HG03196 (cell line): ENCODE measurements at regions not wholly inside any gene's neighbourhood (a gene's known extent, or its start where the extent isn't known, plus 50 kb on each side); places are given as distances from the start of the nearest gene placed in this dataset.

ENCODE experiments used
- ATAC-seq: cut with Tn5 transposase; IDR thresholded peaks from one replicate; pipeline ENCODE4 v1.9.1; 2021; ENCODE audit not compliant: unreplicated experiment

DNA sequence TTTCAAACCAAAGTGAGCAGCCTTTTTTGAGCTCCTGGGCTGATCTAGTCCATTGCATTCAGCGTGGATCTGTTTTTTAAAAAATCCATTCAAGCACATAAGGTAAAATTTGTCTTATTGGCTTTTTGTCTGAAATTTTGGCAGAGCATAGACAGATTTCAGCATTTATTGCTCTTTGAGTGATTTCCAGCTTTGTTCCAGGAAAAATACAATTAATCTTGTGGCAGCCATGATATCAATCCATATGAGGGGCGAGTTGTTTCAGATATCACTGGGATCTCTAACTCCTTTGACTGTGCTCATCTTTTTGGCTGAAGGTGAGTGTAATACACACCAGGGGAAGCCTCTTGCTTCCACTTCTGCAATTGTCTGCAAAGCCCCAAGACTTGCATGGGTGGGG, 523.9 kb downstream of the SLC4A3 start:
- no peak for ATAC-seq

DNA sequence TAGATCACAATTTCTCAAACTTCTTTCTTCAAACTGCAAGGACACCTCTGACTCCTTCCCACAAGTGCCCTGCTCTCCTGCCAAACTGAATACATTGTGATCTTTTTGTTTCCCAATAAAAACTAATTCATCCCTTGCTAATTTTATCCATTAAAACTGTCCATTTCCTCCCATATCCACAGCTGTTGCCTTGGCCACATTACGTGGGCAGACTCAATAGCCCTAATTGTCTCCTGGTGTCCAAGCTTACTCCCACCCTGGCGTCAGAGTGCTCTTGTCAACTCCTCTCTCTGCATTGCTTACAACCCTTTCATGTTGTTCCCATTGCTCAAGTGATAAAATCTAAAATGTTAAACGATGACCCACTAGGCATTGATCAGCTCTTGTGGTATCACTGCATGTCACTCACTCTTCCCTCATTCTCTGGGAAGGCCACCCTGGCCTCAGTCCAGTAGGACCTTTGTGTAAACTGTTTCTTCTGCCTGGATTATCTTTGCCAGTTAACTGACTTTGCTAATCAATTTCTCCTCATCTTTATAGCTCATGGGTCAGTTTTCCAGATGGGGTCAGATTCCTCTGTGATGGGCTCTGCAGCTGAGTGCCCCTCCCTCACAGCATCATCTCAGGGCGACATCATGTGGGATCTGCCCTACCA, 525.0 kb downstream of the SLC4A3 start:
- no peak for ATAC-seq

DNA sequence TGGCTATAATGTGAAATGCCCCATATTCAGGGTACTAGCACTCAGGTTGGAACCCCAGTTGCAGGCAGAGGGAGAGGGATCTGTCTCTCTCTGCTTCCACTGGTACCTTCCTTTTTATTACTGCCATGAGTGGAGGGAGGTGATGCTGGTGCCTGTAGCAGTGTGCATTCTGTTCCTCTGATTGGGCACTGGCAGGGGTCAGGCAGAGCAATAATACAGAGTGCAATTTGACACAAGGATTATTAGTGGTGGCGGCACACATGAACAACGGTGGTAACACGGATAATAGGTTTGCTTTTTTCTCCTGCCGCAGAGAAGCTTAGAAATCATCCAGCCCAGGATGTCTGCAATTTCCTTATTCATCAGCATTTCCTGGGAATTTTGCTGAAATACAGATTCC, 525.7 kb downstream of the SLC4A3 start:
- ATAC-seq = no peak

DNA sequence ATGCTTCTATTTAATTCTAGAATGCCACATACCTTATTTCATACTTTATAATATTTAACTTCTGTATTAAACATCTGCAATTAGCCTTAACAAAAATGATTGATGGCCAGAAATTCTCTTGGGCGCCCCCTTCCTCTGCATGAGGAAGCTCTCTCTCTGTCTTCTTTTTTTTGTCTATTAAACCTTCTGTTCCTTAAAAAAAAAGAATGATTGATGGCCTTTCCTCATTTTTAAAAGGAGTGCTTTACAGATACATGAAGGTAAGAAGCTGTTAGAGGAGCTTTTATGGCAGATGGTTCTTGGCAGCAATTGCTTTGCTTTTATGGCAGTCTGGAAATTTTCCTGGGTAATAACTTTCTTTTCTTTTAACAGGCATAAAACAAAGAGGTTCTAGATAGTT, 526.9 kb downstream of the SLC4A3 start:
- no peak for ATAC-seq

DNA sequence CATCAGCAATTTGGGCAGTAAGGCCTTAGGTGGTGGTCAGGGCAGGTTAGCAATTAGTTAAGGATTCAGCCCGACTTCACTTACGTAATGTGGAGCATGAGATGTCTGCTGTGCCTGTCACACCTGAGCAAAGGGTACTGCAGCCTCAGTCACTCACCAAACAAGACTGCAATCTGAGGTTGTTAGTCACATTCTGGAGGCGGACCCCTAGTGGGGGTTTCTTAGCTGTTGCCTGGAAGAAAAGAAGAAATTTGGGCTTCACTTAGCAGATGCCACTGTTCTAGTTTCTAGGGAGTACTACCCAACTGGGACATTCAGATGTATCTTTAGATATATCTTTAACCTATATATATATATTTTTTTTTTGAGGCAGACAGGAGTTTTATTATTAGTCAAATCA, 529.9 kb downstream of the SLC4A3 start:
- ATAC-seq = no peak

DNA sequence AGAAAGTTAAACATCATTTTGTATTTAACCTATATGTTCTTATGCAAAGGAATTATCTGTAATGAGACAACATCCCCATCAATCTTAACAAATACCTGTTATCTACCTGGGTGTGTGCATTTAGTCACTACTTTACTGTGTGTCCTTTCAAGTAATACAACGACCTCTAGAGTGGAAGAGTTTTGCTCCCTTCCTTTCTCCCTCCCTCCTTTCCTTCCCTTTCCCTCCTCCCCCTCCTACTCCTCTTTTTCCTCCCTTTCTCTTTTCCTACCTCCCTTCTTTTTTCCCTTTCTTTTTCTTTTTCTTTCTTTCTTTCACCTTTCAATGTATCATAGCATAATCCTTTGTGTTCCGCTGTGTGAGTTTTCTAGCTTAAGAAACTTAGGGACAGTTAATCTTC, 532.3 kb downstream of the SLC4A3 start:
- no peak for ATAC-seq

DNA sequence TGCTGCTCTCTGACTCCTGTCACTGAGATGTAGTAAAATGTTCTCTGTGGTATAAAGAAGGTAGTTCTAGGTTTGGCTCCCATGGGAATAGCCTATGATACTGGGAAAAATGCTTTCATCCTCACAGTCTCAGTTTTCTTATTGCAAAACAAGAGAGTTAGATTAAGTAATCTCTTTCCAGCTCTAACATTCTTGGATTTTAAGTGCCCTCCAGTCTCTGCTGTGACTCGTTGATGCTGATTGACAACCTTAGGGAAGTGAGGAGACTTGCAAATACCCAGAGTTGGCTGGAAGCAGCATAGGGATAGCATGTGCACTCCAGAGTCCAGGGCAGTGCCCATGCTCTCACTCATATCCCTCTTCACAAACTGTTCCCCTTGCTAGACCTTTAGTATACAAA, 534.9 kb downstream of the SLC4A3 start:
- ATAC-seq = no peak

DNA sequence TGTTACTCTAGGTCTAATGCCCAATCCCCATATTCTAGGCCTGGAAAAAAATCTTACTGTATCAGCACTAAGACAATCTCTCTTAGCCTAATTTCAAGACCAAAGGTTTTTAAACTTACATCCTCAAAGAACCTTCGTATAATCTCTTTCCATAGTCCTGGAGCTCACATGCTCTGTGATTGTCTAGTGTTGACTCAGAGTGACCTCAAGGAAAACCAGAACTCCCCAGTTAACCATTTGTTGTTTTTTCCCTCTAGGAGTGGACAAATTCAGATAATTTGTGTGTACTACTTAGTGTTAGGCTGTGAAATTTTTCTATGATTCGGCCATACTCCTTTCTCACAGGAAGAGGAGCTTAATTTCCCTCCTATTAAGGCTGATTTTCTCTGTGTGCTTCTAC, 536.1 kb downstream of the SLC4A3 start:
- no peak for ATAC-seq

DNA sequence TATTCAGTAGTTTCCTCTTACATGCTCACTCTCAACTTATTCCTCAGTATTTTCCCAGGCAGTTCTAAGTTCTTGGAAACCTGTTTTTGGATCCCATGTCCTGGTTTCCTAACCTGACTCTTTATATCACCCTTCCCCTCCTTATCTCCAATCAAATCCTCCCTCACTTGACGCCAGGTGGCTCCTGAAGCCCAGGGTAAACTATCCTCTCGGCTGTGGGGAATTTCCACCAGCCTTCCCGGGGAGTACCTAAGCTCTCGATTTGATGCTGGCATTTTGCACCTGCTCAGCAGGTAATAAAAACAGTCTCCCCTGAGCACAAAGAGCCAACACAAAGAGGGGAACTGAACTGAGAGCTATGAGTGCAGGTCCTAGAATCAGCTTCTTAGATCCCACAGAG, 538.0 kb downstream of the SLC4A3 start:
- no peak for ATAC-seq

DNA sequence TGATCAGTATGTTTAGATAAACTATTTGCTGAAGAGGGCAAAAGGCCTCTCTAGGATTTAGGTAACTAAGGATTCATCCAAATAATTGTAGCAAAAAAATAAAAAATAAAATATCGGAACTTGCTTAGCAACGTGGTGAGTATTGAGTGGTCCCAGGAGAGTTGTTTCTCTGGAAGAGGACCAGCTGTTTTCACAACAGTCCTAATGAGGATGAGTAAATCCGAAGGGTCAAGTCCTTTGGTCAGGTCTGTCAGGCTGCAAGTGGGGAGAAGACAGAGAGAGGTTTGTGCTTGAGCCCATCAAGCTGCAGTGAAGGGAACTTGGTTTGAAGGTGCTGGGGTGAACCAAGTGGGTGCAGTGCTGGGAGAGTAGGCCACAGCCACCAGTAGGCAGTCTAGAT, 539.2 kb downstream of the SLC4A3 start:
- no peak for ATAC-seq

DNA sequence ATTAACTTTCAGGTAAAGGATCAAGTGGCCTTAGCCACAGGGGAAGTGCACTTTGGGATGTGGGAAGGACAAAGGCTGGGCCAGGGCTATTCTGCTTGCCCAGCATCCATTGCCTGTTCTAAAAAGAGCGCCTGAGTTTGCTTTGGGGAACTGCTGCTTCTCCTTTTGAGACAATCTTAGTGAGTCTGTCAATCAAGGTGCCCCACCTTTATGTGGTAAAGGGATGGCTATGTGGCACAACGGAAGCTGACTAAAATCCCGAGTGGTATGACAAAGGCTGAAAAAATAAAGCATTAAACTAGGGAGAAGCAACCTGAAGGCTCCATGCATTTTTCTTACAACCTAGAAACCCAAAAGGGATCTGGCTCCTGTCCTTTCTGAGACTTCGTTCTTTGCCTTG, 540.5 kb downstream of the SLC4A3 start:
- no peak for ATAC-seq

DNA sequence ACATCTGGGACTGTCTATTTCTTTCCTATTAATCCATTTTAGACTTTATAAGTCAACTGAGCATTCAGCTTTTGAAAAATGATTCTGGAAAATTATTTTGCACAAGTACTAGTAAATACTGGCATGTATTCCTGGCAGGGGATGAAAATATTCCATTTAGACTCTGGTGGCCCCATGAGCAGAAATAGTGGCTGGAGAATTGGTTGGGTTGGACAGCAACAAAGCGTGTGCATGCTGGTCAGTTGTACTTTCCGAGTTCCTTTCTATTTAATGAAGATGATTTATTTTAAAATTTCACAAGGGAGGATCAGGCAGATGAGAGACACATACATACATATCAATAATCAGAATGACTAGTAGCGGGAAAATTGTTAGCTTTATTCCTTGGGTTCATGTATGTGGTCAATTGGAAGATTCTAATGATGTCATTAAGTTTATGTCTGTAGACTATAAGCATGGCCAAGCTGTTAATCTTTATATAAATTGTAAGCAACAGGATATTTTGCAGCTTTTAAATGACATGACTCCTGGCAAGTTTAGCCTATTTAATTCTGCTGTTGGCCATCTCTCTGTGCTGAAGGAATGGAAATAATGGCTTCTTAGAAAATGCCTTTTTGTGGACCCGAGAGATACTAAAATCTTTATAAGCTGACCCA, 541.6 kb downstream of the SLC4A3 start:
- ATAC-seq = no peak

DNA sequence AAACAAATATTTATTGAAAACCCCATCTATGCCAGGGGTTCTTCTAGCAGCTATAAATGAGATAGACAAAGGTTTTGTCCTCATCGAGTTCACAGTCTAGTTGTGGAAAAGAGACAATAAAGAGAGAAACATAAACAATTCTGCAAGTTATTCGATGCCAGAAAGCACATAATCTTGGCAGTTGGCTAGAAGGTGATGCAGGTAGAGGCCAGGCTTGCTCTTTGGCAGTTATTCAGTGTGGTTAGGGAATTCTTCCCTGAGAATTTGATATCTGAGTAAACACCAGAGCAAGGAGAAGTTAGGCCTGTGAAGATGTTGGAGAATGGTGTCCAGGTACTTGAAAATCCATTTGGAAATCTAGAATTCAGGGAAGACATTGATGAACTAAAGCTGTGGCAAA, 547.4 kb downstream of the SLC4A3 start:
- no peak for ATAC-seq

DNA sequence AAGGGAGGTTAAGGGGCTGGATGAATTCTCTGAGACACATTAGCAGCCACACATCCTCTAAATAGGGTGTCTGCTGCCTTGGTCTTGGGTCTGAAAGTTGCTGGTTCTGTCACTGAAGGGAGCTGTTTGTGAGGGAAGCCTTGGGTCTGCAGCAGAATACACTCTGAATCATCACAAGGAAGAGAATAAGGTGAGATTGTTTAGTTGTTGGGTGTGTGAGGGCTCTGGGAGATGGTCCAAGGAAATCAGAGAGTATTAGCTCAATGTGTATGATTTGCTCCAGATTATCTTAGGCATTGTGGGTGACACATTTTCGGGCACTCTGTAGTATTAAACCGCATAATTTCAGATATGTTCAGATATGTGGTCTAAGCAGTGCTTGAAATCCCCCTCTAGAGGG, 548.5 kb downstream of the SLC4A3 start:
- ATAC-seq = no peak

DNA sequence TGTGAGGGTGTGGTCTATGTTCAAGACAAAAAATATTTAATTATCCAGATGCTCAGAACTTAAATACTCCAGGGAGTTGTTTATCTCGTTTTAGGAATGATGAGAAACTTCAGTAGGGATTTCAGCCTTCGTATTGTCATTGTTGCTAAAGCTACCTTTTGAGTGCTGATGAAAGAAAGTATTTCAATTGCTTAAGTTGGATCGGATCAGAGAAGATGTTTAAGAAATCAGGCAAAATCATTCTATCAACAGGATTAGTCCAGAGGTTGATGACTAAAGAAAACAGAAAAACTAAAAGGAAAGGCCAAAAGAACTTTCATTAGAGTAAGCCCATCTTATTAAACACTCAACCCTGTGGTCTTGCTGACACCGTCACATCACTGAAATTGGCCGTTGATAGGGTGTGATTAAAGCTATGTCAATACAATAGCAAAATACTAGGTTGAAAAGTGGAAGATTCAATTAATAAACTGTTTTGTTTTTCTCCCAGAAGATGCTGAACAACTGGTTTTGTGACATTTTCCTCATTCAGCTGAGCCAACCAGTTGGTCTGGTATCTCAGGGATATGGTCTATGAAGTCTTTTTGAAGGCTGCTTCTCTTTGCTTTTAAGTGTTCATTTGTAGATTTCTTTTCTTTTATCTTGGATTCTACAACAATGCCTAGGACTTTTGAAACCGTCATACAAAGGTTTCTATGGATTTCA, 551.7 kb downstream of the SLC4A3 start:
- ATAC-seq = no peak

DNA sequence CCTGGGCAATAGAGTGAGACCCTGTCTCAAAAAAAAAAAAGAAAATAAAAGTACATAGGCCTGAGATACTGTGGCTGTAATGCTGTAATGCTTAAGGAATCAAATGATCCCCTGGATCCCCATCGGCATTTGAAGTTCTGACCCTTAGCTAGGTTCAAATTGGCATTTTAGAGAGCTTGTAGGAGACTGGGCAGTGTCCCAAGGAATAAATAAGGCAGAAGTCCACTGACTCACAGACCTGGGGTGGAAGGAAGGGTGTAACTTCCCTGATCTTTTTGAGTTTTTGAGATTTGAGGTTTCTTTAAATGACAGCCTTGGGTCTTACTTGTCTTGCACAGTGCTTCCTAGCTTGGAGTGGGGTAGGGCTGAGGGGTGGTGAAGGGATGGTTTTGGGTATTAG, 553.7 kb downstream of the SLC4A3 start:
- ATAC-seq = no peak

DNA sequence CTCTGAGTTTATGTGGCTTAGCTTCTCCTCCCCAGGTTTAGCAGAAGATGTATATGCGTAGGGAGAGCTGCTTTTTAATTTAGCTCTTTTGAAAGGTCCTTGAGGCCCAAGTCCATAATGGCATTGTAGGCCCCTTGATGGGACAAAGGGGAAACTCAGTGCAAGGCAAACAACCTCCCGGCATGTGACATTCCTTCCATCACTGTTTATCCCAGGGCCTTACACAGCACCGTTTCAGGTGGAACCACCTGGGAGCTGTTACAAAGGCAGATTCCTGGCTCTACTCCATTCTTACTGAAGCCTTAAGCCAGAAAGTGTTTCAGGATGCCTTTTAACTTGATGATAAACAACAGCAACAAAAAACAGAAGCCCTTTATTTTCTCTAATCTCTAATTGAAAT, 555.4 kb downstream of the SLC4A3 start:
- ATAC-seq = no peak

DNA sequence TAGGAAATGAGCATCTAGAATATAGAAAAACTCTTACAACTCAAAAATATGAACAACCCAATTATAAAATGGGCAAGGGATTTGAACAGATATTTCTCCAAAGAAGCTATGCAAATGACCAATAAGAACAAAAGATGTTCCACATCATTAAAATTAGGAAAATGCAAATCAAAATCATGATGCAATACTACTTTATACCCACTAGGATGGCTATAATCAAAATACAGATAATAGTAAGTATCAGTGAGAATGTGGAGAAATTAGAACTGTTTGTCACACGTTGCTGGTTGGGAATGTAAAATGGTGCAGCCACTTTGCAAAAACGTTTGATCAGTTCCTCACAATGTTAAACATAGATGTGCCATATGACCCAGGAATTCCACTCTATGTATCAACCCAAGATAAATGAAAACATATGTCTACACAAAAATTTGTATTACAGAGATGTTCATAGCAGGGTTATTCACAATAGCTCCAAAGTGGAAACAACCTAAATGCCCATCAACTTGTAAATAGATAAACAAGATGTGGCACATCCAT, 558.4 kb downstream of the SLC4A3 start:
- no peak for ATAC-seq

DNA sequence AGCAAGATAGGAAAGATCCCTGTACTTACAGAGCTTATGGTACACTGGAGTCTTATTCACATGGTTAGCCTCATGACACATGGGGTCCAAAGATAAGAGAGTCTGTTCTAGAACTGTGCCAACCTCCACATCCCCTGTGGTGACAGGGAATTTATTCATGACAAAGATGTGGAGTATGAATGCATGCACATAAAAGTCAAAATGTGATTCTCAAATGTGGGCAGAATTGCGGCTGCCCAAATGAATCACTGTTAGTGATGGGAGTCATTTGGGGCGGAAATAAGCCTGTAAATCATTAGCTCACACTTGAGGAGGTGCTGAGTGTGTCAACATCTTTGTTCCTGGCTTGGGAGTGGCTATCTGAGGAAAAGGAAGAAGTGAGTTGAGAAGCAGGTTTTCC, 560.6 kb downstream of the SLC4A3 start:
- no peak for ATAC-seq

DNA sequence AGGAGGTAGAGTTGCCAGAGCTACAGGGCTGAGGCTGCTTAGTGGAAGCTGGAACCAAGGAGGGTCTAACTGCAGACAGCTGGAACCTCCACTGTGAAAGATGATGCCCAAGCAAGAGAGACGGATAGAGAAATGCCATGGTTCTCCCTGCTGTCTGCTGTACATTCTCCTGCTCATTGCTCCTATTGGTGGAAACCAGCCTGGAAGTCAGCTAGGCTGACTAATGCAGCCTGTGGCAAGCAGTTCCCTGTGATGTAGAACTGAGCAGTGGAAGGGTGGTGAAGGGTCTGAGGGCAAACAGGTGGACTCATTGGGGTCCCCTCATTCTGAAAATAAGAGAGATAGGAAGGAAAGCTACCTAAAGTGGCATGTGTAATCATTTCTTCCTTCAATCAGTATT, 563.6 kb downstream of the SLC4A3 start:
- no peak for ATAC-seq

DNA sequence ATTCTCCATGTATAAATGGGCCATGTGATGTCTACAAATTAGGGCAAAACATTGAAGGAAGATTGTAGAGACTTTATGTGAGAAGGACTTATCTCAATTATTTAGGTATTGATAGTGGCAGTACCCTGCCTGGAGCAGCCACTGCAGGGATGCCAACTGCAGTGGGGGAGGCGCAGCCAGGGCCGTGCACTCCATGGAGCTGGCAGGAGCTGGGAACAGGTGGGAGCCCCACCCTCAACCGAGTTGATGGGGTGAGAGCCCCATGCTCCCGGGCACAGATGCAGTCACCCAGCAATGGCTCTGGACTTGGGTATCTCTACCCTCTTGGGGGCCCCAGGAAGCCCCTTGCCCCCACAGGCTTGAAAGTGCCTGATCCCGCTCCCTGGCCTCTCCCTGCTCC, 564.3 kb downstream of the SLC4A3 start:
- no peak for ATAC-seq
